DND-41 (cell line): ENCODE measurements at regions not wholly inside any gene's neighbourhood (a gene's known extent, or its start where the extent isn't known, plus 50 kb on each side); places are given as distances from the start of the nearest gene placed in this dataset.

ENCODE experiments used
- CTCF ChIP-seq: IDR thresholded peaks from 2 replicates; pipeline ENCODE4 v1.5.1; 2012; ENCODE audit warnings: borderline replicate concordance, low read length, moderate library complexity, mild to moderate bottlenecking; ENCODE audit not compliant: poor library complexity, severe bottlenecking; ENCODE audit errors: extremely low read depth
- EZH2 ChIP-seq: IDR thresholded peaks from 3 replicates; pipeline ENCODE4 v1.6.1; 2012; ENCODE audit warnings: borderline replicate concordance, low read depth, mild to moderate bottlenecking, moderate library complexity, low read length, inconsistent platforms; ENCODE audit not compliant: severe bottlenecking

- TF ChIP-seq CTCF (no peak), EZH2 (no peak)
These were observed 162.3 kb upstream of the ZNF536 start for GRCh38 chr19:30209617-30210600.
